Vagina (tissue), 2 donors: ENCODE measurements at regions not wholly inside any gene's neighbourhood (a gene's known extent, or its start where the extent isn't known, plus 50 kb on each side); places are given as distances from the start of the nearest gene placed in this dataset.

Experiments used
- DNase-seq, 2 donors: peaks; one replicate each; pipeline ENCODE4 v3.0.0-alpha.2; 2017; ENCODE audit errors: extremely low spot score in 2 of 2
- H3K27ac ChIP-seq: fragments of 200-600 bp; sonication (generic); one replicate; pipeline ENCODE4 v1.5.1; 2019
- H3K27me3 ChIP-seq: fragments of 200-600 bp; sonication (generic); one replicate; pipeline ENCODE4 v1.5.1; 2019
- H3K36me3 ChIP-seq, 2 donors: fragments of 200-600 bp; sonication (generic); one replicate each; pipeline ENCODE4 v1.5.1; 2017 to 2019
- H3K4me1 ChIP-seq: fragments of 200-600 bp; sonication (generic); one replicate; pipeline ENCODE4 v1.5.1; 2019
- H3K4me3 ChIP-seq, 2 donors: fragments of 200-600 bp; sonication (generic); 1 replicate in 1 of 2; 2 replicates in 1 of 2; pipeline ENCODE4 v1.5.1; 2016 to 2019
- H3K9me3 ChIP-seq: fragments of 200-600 bp; sonication (generic); one replicate; pipeline ENCODE4 v1.5.1; 2019
- POLR2A ChIP-seq, 2 donors: fragments of 450-650 bp; IDR thresholded peaks; one replicate each; pipeline ENCODE4 v1.6.1; 2017; ENCODE audit warnings: antibody characterized with exemption in 2 of 2, mild to moderate bottlenecking in 2 of 2, moderate library complexity in 2 of 2
- POLR2AphosphoS5 ChIP-seq, 2 donors: sonication (generic); formaldehyde crosslinking; IDR thresholded peaks; one replicate each; pipeline ENCODE4 v1.9.0; 2017; ENCODE audit warnings: antibody characterized with exemption in 2 of 2, mild to moderate bottlenecking in 2 of 2, low read depth in 1 of 2; ENCODE audit not compliant: insufficient read depth in 1 of 2
- intact Hi-C: fragments of 100-400 bp; cut with DNase I; formaldehyde crosslinking; loops from one replicate; pipeline ENCODE4 v1.15.1; 2023
- TF ChIP-seq, protein P1 (sequence below), 3 experiments: fragments of 450-650 bp in 2 of 3; fragments of 200-600 bp in 1 of 3; sonication (generic) in 1 of 3; IDR thresholded peaks; one replicate each; pipeline ENCODE4 v1.5.1; 2017 to 2019; ENCODE audit warnings: antibody characterized with exemption in 3 of 3, mild to moderate bottlenecking in 2 of 3, moderate library complexity in 2 of 3

DNA sequence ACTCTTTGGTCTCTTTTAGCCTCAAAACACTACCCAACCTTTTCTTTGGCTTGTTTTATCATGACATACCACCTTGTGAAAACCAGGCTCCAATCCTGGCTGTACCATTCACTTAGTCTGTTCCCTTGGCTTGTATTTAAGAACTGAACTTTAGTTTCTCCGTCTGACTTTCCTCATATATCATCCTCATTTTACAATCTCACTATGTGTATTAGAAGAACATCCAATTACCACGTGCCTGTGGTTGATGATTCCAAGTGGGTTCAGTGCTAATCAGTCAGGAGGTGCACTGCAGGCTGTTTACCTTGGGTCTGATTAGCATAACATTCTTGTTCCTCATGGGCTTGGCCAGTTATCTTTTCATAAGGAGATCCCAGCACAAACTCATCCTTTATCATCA lies 144.8 kb upstream of the KLF14 start:
- H3K4me3 ChIP-seq = no peak overlapping the region
- no peak for DNase-seq
- no peaks in the 10 kb centered on the region for H3K27me3 ChIP-seq
- H3K36me3 ChIP-seq = peaks cover 0 to 36% of the 10 kb centered on the region in 2 donors
- TF ChIP-seq POLR2AphosphoS5 (IDR thresholded peaks at IDR 0.05; ENCODE audit: insufficient read depth in 1 of 2, low read depth in 1 of 2) (no peak), POLR2A (IDR thresholded peaks at IDR 0.05) (no peak)
- TF ChIP-seq, protein P1, sequence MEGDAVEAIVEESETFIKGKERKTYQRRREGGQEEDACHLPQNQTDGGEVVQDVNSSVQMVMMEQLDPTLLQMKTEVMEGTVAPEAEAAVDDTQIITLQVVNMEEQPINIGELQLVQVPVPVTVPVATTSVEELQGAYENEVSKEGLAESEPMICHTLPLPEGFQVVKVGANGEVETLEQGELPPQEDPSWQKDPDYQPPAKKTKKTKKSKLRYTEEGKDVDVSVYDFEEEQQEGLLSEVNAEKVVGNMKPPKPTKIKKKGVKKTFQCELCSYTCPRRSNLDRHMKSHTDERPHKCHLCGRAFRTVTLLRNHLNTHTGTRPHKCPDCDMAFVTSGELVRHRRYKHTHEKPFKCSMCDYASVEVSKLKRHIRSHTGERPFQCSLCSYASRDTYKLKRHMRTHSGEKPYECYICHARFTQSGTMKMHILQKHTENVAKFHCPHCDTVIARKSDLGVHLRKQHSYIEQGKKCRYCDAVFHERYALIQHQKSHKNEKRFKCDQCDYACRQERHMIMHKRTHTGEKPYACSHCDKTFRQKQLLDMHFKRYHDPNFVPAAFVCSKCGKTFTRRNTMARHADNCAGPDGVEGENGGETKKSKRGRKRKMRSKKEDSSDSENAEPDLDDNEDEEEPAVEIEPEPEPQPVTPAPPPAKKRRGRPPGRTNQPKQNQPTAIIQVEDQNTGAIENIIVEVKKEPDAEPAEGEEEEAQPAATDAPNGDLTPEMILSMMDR (IDR thresholded peaks at IDR 0.05) = no peak
- peaks cover 51% of the 10 kb centered on the region for H3K4me1 ChIP-seq
- H3K9me3 ChIP-seq = no peaks in the 10 kb centered on the region
- H3K27ac ChIP-seq = peak overlapping the region; percentile 24
- intact Hi-C loops = no loop called here

DNA sequence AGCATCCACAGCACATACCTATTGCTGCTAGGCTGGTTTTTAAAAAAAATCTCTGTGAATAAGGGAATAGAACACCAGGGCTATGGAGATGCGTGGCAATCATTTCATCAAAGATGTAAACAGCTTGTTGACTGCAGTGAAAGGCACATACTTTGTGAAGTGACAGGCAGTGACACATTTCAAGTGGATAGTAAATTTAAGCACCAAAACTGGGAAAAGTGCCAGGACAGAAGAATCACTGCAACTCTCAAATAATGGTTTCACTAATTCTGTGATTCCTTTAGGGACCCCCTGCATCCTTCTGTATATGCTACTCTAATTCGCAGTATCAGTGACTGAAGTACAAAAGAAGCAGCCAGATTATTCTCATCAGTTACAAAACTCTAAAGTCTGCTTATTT lies 145.2 kb upstream of the KLF14 start:
- Histone ChIP-seq H3K36me3 (peaks cover 0 to 40% of the 10 kb centered on the region in 2 donors), H3K4me1 (peaks cover 52% of the 10 kb centered on the region), H3K27ac (peak overlapping the region; percentile 24), H3K9me3 (no peaks in the 10 kb centered on the region), H3K27me3 (no peaks in the 10 kb centered on the region), H3K4me3 (no peak overlapping the region)
- no peak for DNase-seq
- intact Hi-C loops = no loop called here
- TF ChIP-seq POLR2A (IDR thresholded peaks at IDR 0.05) (no peak), POLR2AphosphoS5 (IDR thresholded peaks at IDR 0.05; ENCODE audit: insufficient read depth in 1 of 2, low read depth in 1 of 2) (no peak)
- TF ChIP-seq, protein P1 (IDR thresholded peaks at IDR 0.05) = no peak

DNA sequence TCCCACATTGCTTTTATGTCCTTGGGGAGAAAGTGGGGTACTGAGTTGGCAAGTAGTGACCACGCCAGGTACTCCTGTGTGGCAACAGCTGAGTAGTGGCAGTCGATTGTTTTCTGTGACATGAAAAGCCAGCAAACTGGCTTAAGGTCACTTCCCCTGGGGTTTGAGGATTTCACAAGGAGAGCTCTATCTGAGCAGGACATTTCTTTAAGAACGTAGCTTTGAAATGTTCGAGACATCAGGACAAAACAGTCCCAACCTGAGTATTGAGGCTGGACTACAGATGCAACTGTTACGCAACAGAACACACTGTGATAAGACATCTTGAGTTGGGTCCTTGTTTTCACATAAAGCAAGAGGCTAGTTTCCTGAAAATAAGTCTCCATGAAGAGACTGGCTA lies 146.7 kb upstream of the KLF14 start:
- no peak overlapping the region for H3K4me3 ChIP-seq
- no peaks in the 10 kb centered on the region for H3K27me3 ChIP-seq
- no peak for DNase-seq
- H3K4me1 ChIP-seq = peaks cover 52% of the 10 kb centered on the region
- H3K36me3 ChIP-seq = peaks cover 0 to 50% of the 10 kb centered on the region in 2 donors
- TF ChIP-seq POLR2A (IDR thresholded peaks at IDR 0.05) (no peak), POLR2AphosphoS5 (IDR thresholded peaks at IDR 0.05; ENCODE audit: insufficient read depth in 1 of 2, low read depth in 1 of 2) (no peak)
- TF ChIP-seq, protein P1 (IDR thresholded peaks at IDR 0.05) = no peak
- no peaks in the 10 kb centered on the region for H3K9me3 ChIP-seq
- no peak overlapping the region for H3K27ac ChIP-seq
- intact Hi-C loops = no loop called here

DNA sequence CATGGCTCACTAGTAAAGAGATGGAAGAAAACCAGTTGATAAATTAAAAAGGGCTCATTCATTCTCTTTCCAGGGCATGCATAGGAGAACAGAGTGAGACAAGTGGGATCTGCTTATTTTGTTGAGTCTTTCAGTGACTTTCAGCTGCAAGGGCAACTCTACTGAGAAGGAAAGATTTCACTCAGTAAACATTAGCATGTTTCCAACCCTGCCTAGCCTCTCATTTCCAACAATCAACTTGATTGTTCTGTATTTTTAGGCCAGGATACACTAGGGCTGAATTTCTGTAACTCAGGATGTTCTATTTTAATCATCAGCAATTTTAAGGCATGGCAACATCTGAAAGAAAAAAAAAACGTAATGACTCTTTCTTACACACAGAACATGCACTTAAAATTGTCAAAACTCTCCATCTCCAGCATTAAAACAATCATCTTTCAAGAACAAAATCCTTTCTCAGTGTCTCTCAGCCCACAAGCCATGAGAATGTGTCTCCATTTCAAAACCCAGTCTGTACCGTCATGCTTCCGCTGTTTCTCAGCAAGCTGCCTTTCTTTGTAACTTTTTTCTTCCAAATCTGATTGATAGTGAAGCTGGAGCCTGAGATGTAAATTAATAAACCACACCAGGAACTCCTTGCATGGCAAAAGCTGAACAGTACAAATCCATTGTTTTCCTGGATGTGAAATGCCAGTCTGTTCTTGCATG lies 147.2 kb upstream of the KLF14 start:
- Histone ChIP-seq H3K4me3 (no peak overlapping the region), H3K27me3 (no peaks in the 10 kb centered on the region), H3K36me3 (peaks cover 0 to 50% of the 10 kb centered on the region in 2 donors), H3K9me3 (no peaks in the 10 kb centered on the region), H3K27ac (peak overlapping the region; percentile 56), H3K4me1 (peaks cover 52% of the 10 kb centered on the region)
- no peak for DNase-seq
- TF ChIP-seq, protein P1 (IDR thresholded peaks at IDR 0.05) = no peak
- TF ChIP-seq POLR2AphosphoS5 (IDR thresholded peaks at IDR 0.05; ENCODE audit: insufficient read depth in 1 of 2, low read depth in 1 of 2) (no peak), POLR2A (IDR thresholded peaks at IDR 0.05) (no peak)
- intact Hi-C loops = no loop called here

DNA sequence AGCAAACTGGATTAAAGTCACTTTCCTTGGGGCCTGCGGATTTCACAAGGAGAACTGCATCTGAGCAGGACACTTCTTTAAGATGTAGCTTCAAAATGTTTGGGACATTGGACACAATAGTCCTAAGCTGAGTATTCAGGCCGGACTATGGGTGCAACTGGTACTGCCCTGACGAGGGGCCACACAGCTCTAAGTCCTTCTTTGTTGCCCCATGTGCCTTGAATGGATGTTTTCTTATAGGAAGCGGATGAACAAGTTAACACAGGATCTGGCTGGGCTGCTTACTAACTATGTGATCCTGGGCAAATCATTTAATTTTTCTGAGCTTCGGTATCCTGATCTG lies 147.8 kb upstream of the KLF14 start:
- H3K27ac ChIP-seq = peak overlapping the region; percentile 56
- no peaks in the 10 kb centered on the region for H3K9me3 ChIP-seq
- H3K36me3 ChIP-seq = peaks cover 0 to 50% of the 10 kb centered on the region in 2 donors
- TF ChIP-seq POLR2AphosphoS5 (IDR thresholded peaks at IDR 0.05; ENCODE audit: insufficient read depth in 1 of 2, low read depth in 1 of 2) = no peak
- no peak for TF ChIP-seq POLR2A (IDR thresholded peaks at IDR 0.05)
- TF ChIP-seq, protein P1 (IDR thresholded peaks at IDR 0.05) = no peak
- H3K27me3 ChIP-seq = no peaks in the 10 kb centered on the region
- peaks cover 55% of the 10 kb centered on the region for H3K4me1 ChIP-seq
- DNase-seq = no peak
- intact Hi-C loops = no loop called here
- no peak overlapping the region for H3K4me3 ChIP-seq
